ENCODE measurements at regions not wholly inside any gene's neighbourhood (a gene's known extent, or its start where the extent isn't known, plus 50 kb on each side); places are given as distances from the start of the nearest gene placed in this dataset.

DNA sequence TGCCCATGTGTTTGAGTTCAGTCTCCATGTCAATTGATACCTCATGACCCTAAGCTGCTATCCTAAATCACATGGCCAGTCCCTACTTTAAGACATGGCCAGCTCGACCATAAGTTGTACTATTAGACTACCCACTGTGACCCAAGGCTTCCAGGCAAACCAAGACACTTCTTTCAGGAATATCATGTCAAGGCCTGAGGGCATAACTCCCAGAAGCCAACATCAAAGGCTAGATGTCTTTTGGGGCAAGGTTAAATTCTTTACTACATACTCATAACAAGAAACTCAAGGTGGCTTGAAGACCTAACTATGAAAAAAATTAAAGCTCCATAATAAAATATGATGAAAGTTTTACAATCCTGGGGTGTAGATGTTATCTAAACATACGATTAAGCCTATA, 192.9 kb upstream of the PRNP start:
- Histone ChIP-seq H3K23ac (ENCODE audit: insufficient read length, low read depth, low read length) (no peak overlapping the region), H3K79me2 (ENCODE audit: insufficient read depth, low read length) (no peaks in the 10 kb centered on the region), H2AK5ac (ENCODE audit: insufficient read length, low read length) (no peak overlapping the region), H3K4me1 (ENCODE audit: insufficient read depth, low read length) (peaks cover 5% of the 10 kb centered on the region; the same call in 1 of the 2 replicates), H3K4ac (ENCODE audit: low read depth, low read length) (no peak overlapping the region), H4K8ac (replicated peaks; ENCODE audit: insufficient read length, low read depth, low read length) (no peak overlapping the region), H3K79me1 (ENCODE audit: insufficient read depth, low read depth, low read length, poor library complexity, severe bottlenecking) (no peaks in the 10 kb centered on the region), H4K91ac (ENCODE audit: insufficient read length, low read depth, low read length) (no peak overlapping the region), H3K56ac (ENCODE audit: insufficient read length, low read depth, low read length) (no peak overlapping the region), H4K5ac (ENCODE audit: insufficient read length, low read depth, low read length) (no peak overlapping the region), H4K20me1 (ENCODE audit: control insufficient read depth, insufficient read depth, insufficient read length) (no peaks in the 10 kb centered on the region), H2BK15ac (ENCODE audit: low read depth, low read length) (no peak overlapping the region), H3T11ph (ENCODE audit: low read length) (no peak overlapping the region), H3K18ac (ENCODE audit: insufficient read length, low read depth, low read length) (no peak overlapping the region), H3K9me3 (ENCODE audit: control insufficient read depth, low read depth, low read length) (no peaks in the 10 kb centered on the region), H2BK120ac (ENCODE audit: low read depth, low read length, poor library complexity, severe bottlenecking) (no peak overlapping the region), H3K23me2 (ENCODE audit: insufficient read length, low read depth, low read length, poor library complexity, severe bottlenecking) (no peaks in the 10 kb centered on the region), H2BK12ac (ENCODE audit: insufficient read length, low read depth, low read length) (no peak overlapping the region), H3K9ac (ENCODE audit: extremely low read depth, insufficient read length, low read length) (no peak overlapping the region), H3K14ac (ENCODE audit: insufficient read depth, low read length) (no peak overlapping the region), H2BK20ac (ENCODE audit: low read depth, low read length, poor library complexity, severe bottlenecking) (no peak overlapping the region), H3K27ac (ENCODE audit: insufficient read length, low read depth, low read length) (no peak overlapping the region), H3K27me3 (ENCODE audit: insufficient read depth, low read length) (no peaks in the 10 kb centered on the region), H2BK5ac (ENCODE audit: insufficient read length, low read length) (no peak overlapping the region), H3K4me2 (ENCODE audit: insufficient read depth, insufficient read length, low read length) (no peak overlapping the region), H2AFZ (ENCODE audit: low read length) (no peak overlapping the region)
- TF ChIP-seq, protein P1, sequence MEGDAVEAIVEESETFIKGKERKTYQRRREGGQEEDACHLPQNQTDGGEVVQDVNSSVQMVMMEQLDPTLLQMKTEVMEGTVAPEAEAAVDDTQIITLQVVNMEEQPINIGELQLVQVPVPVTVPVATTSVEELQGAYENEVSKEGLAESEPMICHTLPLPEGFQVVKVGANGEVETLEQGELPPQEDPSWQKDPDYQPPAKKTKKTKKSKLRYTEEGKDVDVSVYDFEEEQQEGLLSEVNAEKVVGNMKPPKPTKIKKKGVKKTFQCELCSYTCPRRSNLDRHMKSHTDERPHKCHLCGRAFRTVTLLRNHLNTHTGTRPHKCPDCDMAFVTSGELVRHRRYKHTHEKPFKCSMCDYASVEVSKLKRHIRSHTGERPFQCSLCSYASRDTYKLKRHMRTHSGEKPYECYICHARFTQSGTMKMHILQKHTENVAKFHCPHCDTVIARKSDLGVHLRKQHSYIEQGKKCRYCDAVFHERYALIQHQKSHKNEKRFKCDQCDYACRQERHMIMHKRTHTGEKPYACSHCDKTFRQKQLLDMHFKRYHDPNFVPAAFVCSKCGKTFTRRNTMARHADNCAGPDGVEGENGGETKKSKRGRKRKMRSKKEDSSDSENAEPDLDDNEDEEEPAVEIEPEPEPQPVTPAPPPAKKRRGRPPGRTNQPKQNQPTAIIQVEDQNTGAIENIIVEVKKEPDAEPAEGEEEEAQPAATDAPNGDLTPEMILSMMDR (conservative IDR thresholded peaks at IDR 0.05), result no peak
- H3K4me1 Mint-ChIP-seq, result peaks cover 6 to 13% of the 10 kb centered on the region in 2 experiments
- H3K9me3 Mint-ChIP-seq, result peaks cover 1 to 5% of the 10 kb centered on the region in 2 experiments; a peak in 4 of 5 replicates
- H3K27ac Mint-ChIP-seq, result no peak overlapping the region
- no peaks in the 10 kb centered on the region; a peak in 1 of 7 replicates for H3K36me3 Mint-ChIP-seq (ENCODE audit: insufficient read depth in 1 of 3, low read depth in 3 of 3)
- WGBS (ENCODE audit: extremely low coverage, insufficient read length, low lambda C conversion rate), result no CpG with 5 or more reads among the region's 2 CpGs
- no peaks in the 10 kb centered on the region for H3K27me3 Mint-ChIP-seq (ENCODE audit: low read depth)
- no peak overlapping the region for H3K4me3 Mint-ChIP-seq
- DNase-seq, result no peak

Data from H9 (cell line).